MM.1S (cell line): ENCODE measurements at regions not wholly inside any gene's neighbourhood (a gene's known extent, or its start where the extent isn't known, plus 50 kb on each side); places are given as distances from the start of the nearest gene placed in this dataset.

ENCODE experiments used
- CTCF ChIP-seq: fragments of 300-600 bp; sonication (generic); IDR thresholded peaks from 2 replicates; pipeline ENCODE4 v1.5.1; 2016; ENCODE audit warnings: antibody characterized with exemption, low read length, mixed read lengths
- EZH2phosphoT487 ChIP-seq: fragments of 300-600 bp; sonication (generic); IDR thresholded peaks from 2 replicates; pipeline ENCODE4 v1.6.1; 2018; ENCODE audit warnings: antibody characterized with exemption, low read length

GRCh38 chr6:85756982-85757381 is 114.3 kb upstream of the SYNCRIP start:
- peak; percentile 51 for TF ChIP-seq CTCF
- no peak for TF ChIP-seq EZH2phosphoT487
